HG03095 (cell line): ENCODE measurements at regions not wholly inside any gene's neighbourhood (a gene's known extent, or its start where the extent isn't known, plus 50 kb on each side); places are given as distances from the start of the nearest gene placed in this dataset.
"Not testable (repeated sequence)": the region's sequence is repeated elsewhere in the genome, so short reads cannot be mapped to it uniquely, and the experiment has no call there.

Experiments used
- ATAC-seq: cut with Tn5 transposase; IDR thresholded peaks from one replicate; pipeline ENCODE4 v1.9.1; 2021; ENCODE audit warnings: moderate library complexity; ENCODE audit not compliant: unreplicated experiment

GRCh38 chr2:22043784-22044183, 920.0 kb downstream of the TDRD15 start:
- no peak for ATAC-seq

GRCh38 chr2:22055784-22056620, 932.2 kb downstream of the TDRD15 start:
- ATAC-seq, result no peak

GRCh38 chr2:22056621-22057132, 932.9 kb downstream of the TDRD15 start:
- ATAC-seq, result no peak

GRCh38 chr2:22062679-22063078, 938.9 kb downstream of the TDRD15 start:
- ATAC-seq, result no peak

GRCh38 chr2:22076454-22076853, 952.7 kb downstream of the TDRD15 start:
- ATAC-seq, result no peak

- no peak for ATAC-seq
Measured at GRCh38 chr2:22078701-22079100, 954.9 kb downstream of the TDRD15 start.

- ATAC-seq, result no peak
Measured at GRCh38 chr2:22079583-22079982, 955.8 kb downstream of the TDRD15 start.

GRCh38 chr2:22086726-22087125, 963.0 kb downstream of the TDRD15 start:
- no peak for ATAC-seq

- not testable (repeated sequence) for ATAC-seq
Measured at GRCh38 chr2:22103617-22104016, 979.8 kb downstream of the TDRD15 start.

- ATAC-seq, result no peak
Measured at GRCh38 chr2:22110244-22110651, 986.5 kb downstream of the TDRD15 start.

GRCh38 chr2:22124003-22124402, 1000.2 kb downstream of the TDRD15 start:
- ATAC-seq, result no peak

- no peak for ATAC-seq
Measured at GRCh38 chr2:22126106-22126505, 1002.3 kb downstream of the TDRD15 start.

GRCh38 chr2:22126978-22127377, 1003.2 kb downstream of the TDRD15 start:
- no peak for ATAC-seq

- ATAC-seq, result no peak
Measured at GRCh38 chr2:22134421-22134820, 1010.7 kb downstream of the TDRD15 start.

GRCh38 chr2:22136446-22136845, 1012.7 kb downstream of the TDRD15 start:
- no peak for ATAC-seq

GRCh38 chr2:22143840-22144239, 1020.1 kb downstream of the TDRD15 start:
- ATAC-seq, result no peak

- no peak for ATAC-seq
Measured at GRCh38 chr2:22153931-22154613, 1030.3 kb downstream of the TDRD15 start.

- ATAC-seq, result not testable (repeated sequence)
Measured at GRCh38 chr2:22156661-22157060, 1032.9 kb downstream of the TDRD15 start.

- no peak for ATAC-seq
Measured at GRCh38 chr2:22167256-22167655, 1043.5 kb downstream of the TDRD15 start.

GRCh38 chr2:22175003-22175402, 1051.2 kb downstream of the TDRD15 start:
- no peak for ATAC-seq

- no peak for ATAC-seq
Measured at GRCh38 chr2:22185251-22185650, 1061.5 kb downstream of the TDRD15 start.

- ATAC-seq, result not testable (repeated sequence)
Measured at GRCh38 chr2:22186261-22186828, 1062.6 kb downstream of the TDRD15 start.
